DOHH2 (cell line): ENCODE measurements at regions not wholly inside any gene's neighbourhood (a gene's known extent, or its start where the extent isn't known, plus 50 kb on each side); places are given as distances from the start of the nearest gene placed in this dataset.

Experiments used
- CTCF ChIP-seq: fragments of 200-600 bp; sonication (generic); IDR thresholded peaks from one replicate; pipeline ENCODE4 v1.5.1; 2014; ENCODE audit warnings: antibody characterized with exemption, mild to moderate bottlenecking, low read depth, low read length; ENCODE audit not compliant: poor library complexity, severe bottlenecking
- EZH2phosphoT487 ChIP-seq: fragments of 200-600 bp; sonication (generic); IDR thresholded peaks from 2 replicates; pipeline ENCODE4 v1.6.1; 2017; ENCODE audit warnings: borderline replicate concordance, mild to moderate bottlenecking, antibody characterized with exemption, low read length, moderate library complexity, mixed read lengths

- no peak for TF ChIP-seq EZH2phosphoT487
- no peak for TF ChIP-seq CTCF
These were observed 85.3 kb upstream of the GOLGA8J start for GRCh38 chr15:29997499-29997898.
